ENCODE measurements at regions not wholly inside any gene's neighbourhood (a gene's known extent, or its start where the extent isn't known, plus 50 kb on each side); places are given as distances from the start of the nearest gene placed in this dataset.

- no peak for FAIRE-seq
Observed at GRCh38 chr18:72174972-72175649, 369.0 kb downstream of the CBLN2 start.

- no peak for FAIRE-seq
Observed at GRCh38 chr18:72171596-72171995, 372.5 kb downstream of the CBLN2 start.

GRCh38 chr18:72161691-72162090, 382.5 kb downstream of the CBLN2 start:
- no peak for FAIRE-seq

GRCh38 chr18:72160510-72161445, 383.4 kb downstream of the CBLN2 start:
- no peak for FAIRE-seq

GRCh38 chr18:72155327-72155726, 388.8 kb downstream of the CBLN2 start:
- FAIRE-seq = no peak

GRCh38 chr18:72154926-72155325, 389.2 kb downstream of the CBLN2 start:
- FAIRE-seq = no peak

- FAIRE-seq = no peak
Observed at GRCh38 chr18:72152935-72153334, 391.2 kb downstream of the CBLN2 start.

GRCh38 chr18:72147830-72148229, 396.3 kb downstream of the CBLN2 start:
- no peak for FAIRE-seq

GRCh38 chr18:72140007-72140406, 404.1 kb downstream of the CBLN2 start:
- no peak for FAIRE-seq

GRCh38 chr18:72128649-72129048, 415.5 kb downstream of the CBLN2 start:
- FAIRE-seq = no peak

GRCh38 chr18:72122103-72122502, 422.0 kb downstream of the CBLN2 start:
- FAIRE-seq = no peak

GRCh38 chr18:72119082-72119481, 425.1 kb downstream of the CBLN2 start:
- no peak for FAIRE-seq

GRCh38 chr18:72114801-72115594, 429.1 kb downstream of the CBLN2 start:
- no peak for FAIRE-seq

GRCh38 chr18:72107647-72108383, 436.3 kb downstream of the CBLN2 start:
- no peak for FAIRE-seq

GRCh38 chr18:72104851-72105250, 439.3 kb downstream of the CBLN2 start:
- no peak for FAIRE-seq

GRCh38 chr18:72102412-72102811, 441.7 kb downstream of the CBLN2 start:
- no peak for FAIRE-seq

- FAIRE-seq = no peak
Observed at GRCh38 chr18:72100465-72101004, 443.6 kb downstream of the CBLN2 start.

- no peak for FAIRE-seq
Observed at GRCh38 chr18:72091369-72091768, 452.8 kb downstream of the CBLN2 start.

- FAIRE-seq = no peak
Observed at GRCh38 chr18:72089432-72089831, 454.7 kb downstream of the CBLN2 start.

GRCh38 chr18:72086421-72086820, 457.7 kb downstream of the CBLN2 start:
- no peak for FAIRE-seq

GRCh38 chr18:72075040-72075439, 469.1 kb downstream of the CBLN2 start:
- no peak for FAIRE-seq

- no peak for FAIRE-seq
Observed at GRCh38 chr18:72063001-72063400, 481.1 kb downstream of the CBLN2 start.
